ENCODE measurements at regions not wholly inside any gene's neighbourhood (a gene's known extent, or its start where the extent isn't known, plus 50 kb on each side); places are given as distances from the start of the nearest gene placed in this dataset.

DNA sequence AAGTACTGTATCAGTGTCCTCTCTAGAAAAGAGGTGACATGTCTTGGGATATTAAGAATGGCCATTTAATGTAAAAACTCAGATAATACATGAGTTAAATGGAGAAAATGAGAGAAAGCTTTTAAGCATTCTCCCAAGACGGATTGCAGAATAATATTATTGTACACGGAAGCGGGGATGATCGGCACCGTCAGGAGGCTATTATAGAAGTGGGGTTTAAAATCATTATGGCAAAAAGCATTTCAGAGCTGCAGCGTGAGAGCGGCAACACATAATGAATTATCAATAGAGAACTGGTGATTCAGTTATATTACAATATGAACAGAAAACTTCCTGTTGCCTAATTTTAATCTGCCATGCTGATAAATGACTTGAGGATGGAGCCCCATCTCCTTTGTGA is 261.7 kb upstream of the IRX3 start:
- DNase-seq: no peak
- Histone ChIP-seq H4K8ac (ENCODE audit: low read length) (no peak overlapping the region), H2AK5ac (ENCODE audit: low read length, severe bottlenecking) (no peak overlapping the region), H3K4ac (ENCODE audit: low read depth in 1 of 2, low read length in 2 of 2) (no peak overlapping the region), H3K4me2 (ENCODE audit: low read length, poor library complexity, severe bottlenecking) (no peak overlapping the region), H3K9me3 (ENCODE audit: control insufficient read depth, low read length) (no peaks in the 10 kb centered on the region), H4K91ac (ENCODE audit: low read length) (no peak overlapping the region), H3K79me1 (replicated peaks; ENCODE audit: low read length, poor library complexity, severe bottlenecking) (no peaks in the 10 kb centered on the region), H3K36me3 (ENCODE audit: control insufficient read depth in 1 of 2, insufficient read depth in 2 of 2, low read depth in 1 of 2, low read length in 2 of 2) (no peaks in the 10 kb centered on the region), H2BK120ac (ENCODE audit: low read depth, low read length) (no peak overlapping the region), H3K9ac (ENCODE audit: low read length) (no peak overlapping the region), H3K27me3 (ENCODE audit: control insufficient read depth in 1 of 2, insufficient read depth in 1 of 2, low read length in 2 of 2) (peaks cover 9 to 45% of the 10 kb centered on the region in 2 experiments), H3K23ac (ENCODE audit: low read length in 2 of 2) (no peak overlapping the region), H3K14ac (ENCODE audit: low read length in 2 of 2) (no peak overlapping the region), H3K27ac (ENCODE audit: low read length, poor library complexity, severe bottlenecking) (no peak overlapping the region), H3K18ac (ENCODE audit: low read depth in 1 of 2, low read length in 2 of 2) (no peak overlapping the region), H2BK12ac (ENCODE audit: low read length in 2 of 2) (no peak overlapping the region), H2BK5ac (ENCODE audit: low read depth, low read length, poor library complexity, severe bottlenecking) (no peak overlapping the region), H2BK15ac (ENCODE audit: low read depth, poor library complexity, severe bottlenecking) (no peak overlapping the region), H3K4me1 (ENCODE audit: control insufficient read depth, insufficient read depth, low read depth, low read length) (no peaks in the 10 kb centered on the region), H3K4me3 (ENCODE audit: insufficient read depth in 1 of 2, low read depth in 1 of 2, low read length in 2 of 2) (no peak overlapping the region), H2AFZ (ENCODE audit: low read depth, low read length) (no peak overlapping the region)
- 93% methylated on average over 5 of the region's 7 CpGs for WGBS

DNA sequence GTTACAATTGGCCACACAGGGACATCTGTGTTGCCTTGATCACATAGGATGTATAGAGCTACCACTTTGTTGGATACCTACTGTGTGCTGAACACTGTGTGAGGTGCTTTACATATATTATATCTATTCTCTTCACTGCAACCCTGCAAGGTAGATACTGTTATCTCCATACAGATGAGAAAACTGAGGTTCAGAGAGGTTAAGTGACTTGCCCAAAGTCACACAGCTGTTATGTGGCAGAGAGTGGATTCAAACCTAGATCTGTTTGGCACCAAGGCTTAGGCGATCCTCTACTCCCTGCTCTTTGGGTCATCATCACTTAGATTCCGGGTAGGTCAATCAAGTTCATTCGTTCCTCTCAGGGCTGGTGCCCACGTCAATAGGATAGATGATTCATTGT is 260.5 kb upstream of the IRX3 start:
- Histone ChIP-seq H3K36me3 (ENCODE audit: control insufficient read depth in 1 of 2, insufficient read depth in 2 of 2, low read depth in 1 of 2, low read length in 2 of 2) (no peaks in the 10 kb centered on the region), H2BK12ac (ENCODE audit: low read length in 2 of 2) (no peak overlapping the region), H3K9ac (ENCODE audit: low read length) (no peak overlapping the region), H3K79me1 (replicated peaks; ENCODE audit: low read length, poor library complexity, severe bottlenecking) (no peaks in the 10 kb centered on the region), H4K91ac (ENCODE audit: low read length) (no peak overlapping the region), H4K8ac (ENCODE audit: low read length) (no peak overlapping the region), H3K4me2 (ENCODE audit: low read length, poor library complexity, severe bottlenecking) (no peak overlapping the region), H2BK120ac (ENCODE audit: low read depth, low read length) (no peak overlapping the region), H3K23ac (ENCODE audit: low read length in 2 of 2) (no peak overlapping the region), H3K4ac (ENCODE audit: low read depth in 1 of 2, low read length in 2 of 2) (no peak overlapping the region), H3K9me3 (ENCODE audit: control insufficient read depth, low read length) (no peaks in the 10 kb centered on the region), H3K27ac (ENCODE audit: low read length, poor library complexity, severe bottlenecking) (no peak overlapping the region), H2BK15ac (ENCODE audit: low read depth, poor library complexity, severe bottlenecking) (no peak overlapping the region), H2AFZ (ENCODE audit: low read depth, low read length) (no peak overlapping the region), H3K18ac (ENCODE audit: low read depth in 1 of 2, low read length in 2 of 2) (no peak overlapping the region), H3K27me3 (ENCODE audit: control insufficient read depth in 1 of 2, insufficient read depth in 1 of 2, low read length in 2 of 2) (peaks cover 9 to 45% of the 10 kb centered on the region in 2 experiments), H2AK5ac (ENCODE audit: low read length, severe bottlenecking) (no peak overlapping the region), H3K4me1 (ENCODE audit: control insufficient read depth, insufficient read depth, low read depth, low read length) (no peaks in the 10 kb centered on the region), H3K14ac (ENCODE audit: low read length in 2 of 2) (no peak overlapping the region), H3K4me3 (ENCODE audit: insufficient read depth in 1 of 2, low read depth in 1 of 2, low read length in 2 of 2) (no peak overlapping the region), H2BK5ac (ENCODE audit: low read depth, low read length, poor library complexity, severe bottlenecking) (no peak overlapping the region)
- WGBS: 89% methylated on average over 4 of the region's 4 CpGs
- DNase-seq: no peak

DNA sequence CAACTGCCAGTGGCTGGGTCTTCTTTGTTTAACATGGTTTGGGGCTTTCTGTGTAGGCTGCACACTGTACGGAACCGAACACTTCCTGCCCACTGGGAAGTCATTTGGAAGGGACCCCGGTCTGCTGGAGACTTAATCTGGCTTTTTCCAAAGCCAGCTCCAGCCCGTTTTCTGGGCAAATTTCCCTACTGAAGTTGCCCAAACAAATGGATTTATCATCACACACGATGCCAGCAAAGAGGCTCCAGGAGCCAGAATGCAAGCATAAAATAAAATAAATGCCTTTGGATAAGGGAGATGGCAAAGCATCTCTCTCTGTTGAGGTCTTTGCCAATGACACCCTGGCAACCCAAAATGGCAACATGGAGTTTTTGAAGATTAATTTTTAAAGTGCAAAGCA is 259.9 kb upstream of the IRX3 start:
- Histone ChIP-seq H3K23ac (ENCODE audit: low read length in 2 of 2) (no peak overlapping the region), H3K4me2 (ENCODE audit: low read length, poor library complexity, severe bottlenecking) (no peak overlapping the region), H3K4me3 (ENCODE audit: insufficient read depth in 1 of 2, low read depth in 1 of 2, low read length in 2 of 2) (no peak overlapping the region), H2BK12ac (ENCODE audit: low read length in 2 of 2) (no peak overlapping the region), H2AFZ (ENCODE audit: low read depth, low read length) (no peak overlapping the region), H2BK5ac (ENCODE audit: low read depth, low read length, poor library complexity, severe bottlenecking) (no peak overlapping the region), H3K27me3 (ENCODE audit: control insufficient read depth in 1 of 2, insufficient read depth in 1 of 2, low read length in 2 of 2) (peaks cover 9 to 46% of the 10 kb centered on the region in 2 experiments), H3K4ac (ENCODE audit: low read depth in 1 of 2, low read length in 2 of 2) (no peak overlapping the region), H3K18ac (ENCODE audit: low read depth in 1 of 2, low read length in 2 of 2) (no peak overlapping the region), H2BK15ac (ENCODE audit: low read depth, poor library complexity, severe bottlenecking) (no peak overlapping the region), H3K9ac (ENCODE audit: low read length) (no peak overlapping the region), H2AK5ac (ENCODE audit: low read length, severe bottlenecking) (no peak overlapping the region), H3K14ac (ENCODE audit: low read length in 2 of 2) (no peak overlapping the region), H3K4me1 (ENCODE audit: control insufficient read depth, insufficient read depth, low read depth, low read length) (no peaks in the 10 kb centered on the region), H4K8ac (ENCODE audit: low read length) (no peak overlapping the region), H3K36me3 (ENCODE audit: control insufficient read depth in 1 of 2, insufficient read depth in 2 of 2, low read depth in 1 of 2, low read length in 2 of 2) (no peaks in the 10 kb centered on the region), H3K79me1 (replicated peaks; ENCODE audit: low read length, poor library complexity, severe bottlenecking) (no peaks in the 10 kb centered on the region), H3K9me3 (ENCODE audit: control insufficient read depth, low read length) (no peaks in the 10 kb centered on the region), H4K91ac (ENCODE audit: low read length) (no peak overlapping the region), H2BK120ac (ENCODE audit: low read depth, low read length) (no peak overlapping the region), H3K27ac (ENCODE audit: low read length, poor library complexity, severe bottlenecking) (no peak overlapping the region)
- DNase-seq: no peak
- WGBS: 85% methylated on average over 4 of the region's 5 CpGs

DNA sequence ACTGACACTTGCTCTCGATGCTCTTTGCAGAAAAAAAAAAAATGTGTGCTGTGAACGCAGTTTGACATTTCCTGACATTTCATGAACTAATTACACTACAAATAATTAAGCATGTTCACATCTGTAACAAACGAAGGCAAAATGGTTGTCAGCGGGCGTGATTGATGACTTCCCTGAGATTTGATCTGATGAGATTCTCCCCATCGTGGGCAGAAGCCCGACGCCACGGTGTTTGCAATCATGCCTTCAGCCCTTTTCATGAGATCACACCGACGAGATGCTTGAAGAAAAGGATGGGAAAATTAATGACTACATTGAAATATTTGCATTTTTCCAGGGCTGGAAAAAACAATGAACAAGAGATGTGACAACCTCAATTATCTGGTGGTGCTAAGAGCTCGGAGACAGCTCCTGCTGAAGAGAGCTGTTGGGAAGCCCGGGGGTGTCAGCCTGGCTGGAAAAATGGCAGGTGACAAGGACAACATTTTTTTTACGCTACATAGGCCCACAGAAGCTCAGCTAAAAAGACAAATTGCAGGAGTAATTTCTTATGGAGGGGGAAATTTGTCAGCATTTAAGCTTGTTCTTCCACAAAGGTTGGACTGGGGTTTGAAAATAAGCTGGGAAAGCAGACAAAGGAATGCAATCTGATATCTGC is 259.4 kb upstream of the IRX3 start:
- H2AK5ac ChIP-seq (ENCODE audit: low read length, severe bottlenecking): no peak overlapping the region
- no peak overlapping the region for H3K27ac ChIP-seq (ENCODE audit: low read length, poor library complexity, severe bottlenecking)
- no peak overlapping the region for H4K8ac ChIP-seq (ENCODE audit: low read length)
- H3K4me2 ChIP-seq (ENCODE audit: low read length, poor library complexity, severe bottlenecking): no peak overlapping the region
- no peak overlapping the region for H2BK120ac ChIP-seq (ENCODE audit: low read depth, low read length)
- no peak overlapping the region for H3K4me3 ChIP-seq (ENCODE audit: insufficient read depth in 1 of 2, low read depth in 1 of 2, low read length in 2 of 2)
- 85% methylated on average over 14 of the region's 14 CpGs for WGBS
- H3K4ac ChIP-seq (ENCODE audit: low read depth in 1 of 2, low read length in 2 of 2): no peak overlapping the region
- no peak overlapping the region for H4K91ac ChIP-seq (ENCODE audit: low read length)
- H2BK12ac ChIP-seq (ENCODE audit: low read length in 2 of 2): no peak overlapping the region
- peaks cover 9 to 48% of the 10 kb centered on the region in 2 experiments for H3K27me3 ChIP-seq (ENCODE audit: control insufficient read depth in 1 of 2, insufficient read depth in 1 of 2, low read length in 2 of 2)
- no peak overlapping the region for H3K18ac ChIP-seq (ENCODE audit: low read depth in 1 of 2, low read length in 2 of 2)
- no peaks in the 10 kb centered on the region for H3K36me3 ChIP-seq (ENCODE audit: control insufficient read depth in 1 of 2, insufficient read depth in 2 of 2, low read depth in 1 of 2, low read length in 2 of 2)
- no peaks in the 10 kb centered on the region for H3K9me3 ChIP-seq (ENCODE audit: control insufficient read depth, low read length)
- H3K9ac ChIP-seq (ENCODE audit: low read length): no peak overlapping the region
- no peaks in the 10 kb centered on the region for H3K79me1 ChIP-seq (replicated peaks; ENCODE audit: low read length, poor library complexity, severe bottlenecking)
- H2AFZ ChIP-seq (ENCODE audit: low read depth, low read length): no peak overlapping the region
- no peak overlapping the region for H2BK5ac ChIP-seq (ENCODE audit: low read depth, low read length, poor library complexity, severe bottlenecking)
- DNase-seq: no peak
- no peak overlapping the region for H3K23ac ChIP-seq (ENCODE audit: low read length in 2 of 2)
- no peak overlapping the region for H2BK15ac ChIP-seq (ENCODE audit: low read depth, poor library complexity, severe bottlenecking)
- no peak overlapping the region for H3K14ac ChIP-seq (ENCODE audit: low read length in 2 of 2)
- H3K4me1 ChIP-seq (ENCODE audit: control insufficient read depth, insufficient read depth, low read depth, low read length): no peaks in the 10 kb centered on the region
